ENCODE measurements at regions not wholly inside any gene's neighbourhood (a gene's known extent, or its start where the extent isn't known, plus 50 kb on each side); places are given as distances from the start of the nearest gene placed in this dataset.

DNA sequence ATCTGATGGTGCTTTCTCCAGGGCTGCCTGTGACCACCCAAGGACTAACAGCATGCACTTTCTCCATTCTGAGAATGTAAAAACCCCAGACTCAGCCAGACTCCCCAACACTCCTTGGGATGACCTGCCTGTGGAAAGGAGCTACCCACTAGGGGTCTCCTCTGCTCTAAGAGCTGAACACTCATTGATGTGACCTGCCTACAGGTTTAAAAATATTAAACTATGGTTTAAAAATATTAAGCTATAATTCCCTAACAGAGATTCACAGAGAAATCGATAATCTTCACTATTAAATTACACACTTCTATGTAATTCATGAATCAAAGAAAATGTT is 696.2 kb upstream of the SLITRK5 start:
- TF ChIP-seq TAF1 (IDR thresholded peaks at IDR 0.05; ENCODE audit: borderline replicate concordance, low read depth, low read length) (no peak), POLR2A (IDR thresholded peaks at IDR 0.05; ENCODE audit: low read depth, low read length) (no peak)
